ENCODE measurements at regions not wholly inside any gene's neighbourhood (a gene's known extent, or its start where the extent isn't known, plus 50 kb on each side); places are given as distances from the start of the nearest gene placed in this dataset.
"Not testable (repeated sequence)": the region's sequence is repeated elsewhere in the genome, so short reads cannot be mapped to it uniquely, and the experiment has no call there.

DNA sequence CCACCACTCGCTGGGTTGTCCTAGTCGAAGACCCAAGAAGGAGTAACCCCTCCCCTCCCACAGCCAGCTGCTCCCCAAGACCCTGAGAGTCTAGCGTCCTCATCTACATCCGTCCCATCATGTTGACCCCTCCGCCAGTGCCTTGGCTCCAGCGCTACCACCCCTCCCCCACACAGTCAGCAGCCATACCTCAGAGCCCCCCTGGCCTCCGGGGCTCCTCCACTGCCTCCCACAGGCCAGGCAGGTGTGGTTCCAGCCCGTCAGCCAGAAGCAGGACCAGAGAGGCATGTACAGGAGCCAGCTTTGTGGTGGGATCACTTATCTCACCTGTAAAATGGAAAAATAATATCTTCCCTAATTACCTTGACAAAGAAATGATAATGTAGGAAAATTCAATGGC is 51.5 kb upstream of the PHF21B start:
- DNase-seq, result no peak

DNA sequence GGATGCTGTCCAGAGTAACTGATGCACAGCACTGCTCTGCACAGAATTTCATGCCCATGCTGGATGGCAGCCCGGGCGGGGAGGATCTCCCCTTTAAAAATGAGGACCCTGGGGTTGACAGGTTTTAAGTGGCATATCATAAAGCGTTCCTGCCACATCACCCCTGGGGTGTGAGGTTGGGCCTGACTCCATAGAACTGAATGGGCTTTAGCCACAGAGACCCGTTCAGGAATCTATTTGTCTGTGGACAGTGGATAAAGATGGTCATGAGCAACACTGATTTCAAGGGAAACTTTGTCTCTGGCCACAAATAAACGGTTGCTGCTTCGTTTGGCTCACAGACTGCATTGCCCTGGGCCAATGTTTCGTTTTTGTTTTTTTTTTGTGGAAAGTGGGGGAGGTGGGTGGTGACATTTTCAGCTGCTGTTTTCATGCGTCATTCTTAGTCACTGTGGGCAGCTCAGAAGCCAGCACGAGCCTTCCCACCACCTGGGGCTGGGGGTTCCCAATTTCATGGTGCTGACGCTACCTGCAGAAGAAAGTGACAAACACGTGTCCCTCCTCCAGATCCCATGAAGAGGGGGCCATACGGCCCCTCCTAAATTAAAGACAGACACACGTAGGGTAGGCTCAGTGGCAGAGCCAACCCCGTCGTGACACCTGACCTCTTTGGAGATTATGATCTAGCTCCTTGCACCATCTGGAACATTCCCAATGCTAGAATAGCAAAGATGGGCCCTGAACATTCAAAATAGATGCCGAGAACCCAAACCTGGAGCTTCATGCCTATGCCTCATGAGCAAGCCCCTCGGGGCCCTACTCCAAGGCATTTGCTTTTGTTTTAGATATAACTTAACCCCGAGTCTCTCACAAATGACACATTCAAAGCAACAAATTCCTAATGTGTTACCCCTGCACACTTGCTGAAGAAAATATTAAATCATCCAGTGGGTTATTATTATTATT is 54.8 kb upstream of the PHF21B start:
- peak; percentile 58 for DNase-seq

DNA sequence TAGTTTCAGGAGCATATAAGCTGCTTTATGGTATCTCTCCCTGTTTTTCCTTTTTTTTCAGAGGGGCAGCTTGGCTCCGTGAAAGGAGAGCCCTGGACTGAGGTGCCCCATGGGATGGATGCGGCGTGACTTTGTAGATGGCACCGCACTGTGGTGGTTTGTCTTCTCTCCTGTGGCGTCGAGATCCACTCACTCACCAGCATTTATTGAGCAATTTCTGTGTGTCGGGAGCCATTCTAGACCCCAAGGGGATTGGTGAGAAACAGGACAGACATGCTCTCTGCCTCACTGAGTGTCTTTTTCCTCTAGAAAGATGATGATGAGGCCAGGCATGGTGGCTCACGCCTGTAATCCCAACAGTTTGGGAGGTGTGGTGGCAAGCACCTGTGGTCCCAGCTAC is 55.9 kb upstream of the PHF21B start:
- no peak for DNase-seq

DNA sequence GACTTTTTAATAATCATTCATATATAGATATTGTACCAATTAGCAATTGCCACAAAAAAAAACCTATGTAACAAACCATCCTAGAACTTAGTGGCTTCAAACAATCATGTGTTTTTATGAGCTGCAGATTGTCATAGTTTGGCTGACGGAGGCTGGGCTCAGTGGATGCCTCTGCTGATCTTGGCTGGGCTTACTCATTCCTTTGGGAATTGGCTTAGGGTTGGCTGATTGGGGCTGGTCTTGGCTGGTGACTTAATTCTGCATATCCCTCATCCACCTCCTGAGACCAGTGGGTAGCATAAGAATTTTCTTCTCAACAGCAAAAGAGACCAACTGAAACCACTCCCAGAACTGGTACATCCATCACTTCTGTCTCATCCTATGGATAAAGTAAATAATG is 57.9 kb upstream of the PHF21B start:
- no peak for DNase-seq

DNA sequence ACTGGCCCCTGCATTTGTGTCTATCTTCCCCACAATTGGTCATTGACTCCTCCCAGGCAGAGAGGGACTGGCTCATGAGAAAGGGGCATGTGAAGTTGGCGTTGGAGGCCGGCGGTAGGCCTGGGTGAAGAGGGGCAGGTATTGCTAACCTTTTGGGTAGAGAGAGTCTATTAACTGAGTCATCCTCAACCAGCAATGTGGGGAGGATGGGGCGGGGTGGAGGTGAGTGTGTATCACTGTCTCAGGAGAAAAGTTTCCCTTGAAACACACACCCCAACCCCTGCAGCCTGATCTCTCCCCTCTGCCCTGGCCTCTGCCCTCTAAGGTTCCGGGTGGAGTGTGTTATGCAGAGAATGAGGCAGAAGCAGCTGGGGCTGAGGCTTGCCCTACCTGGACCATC is 60.1 kb upstream of the PHF21B start:
- no peak for DNase-seq

DNA sequence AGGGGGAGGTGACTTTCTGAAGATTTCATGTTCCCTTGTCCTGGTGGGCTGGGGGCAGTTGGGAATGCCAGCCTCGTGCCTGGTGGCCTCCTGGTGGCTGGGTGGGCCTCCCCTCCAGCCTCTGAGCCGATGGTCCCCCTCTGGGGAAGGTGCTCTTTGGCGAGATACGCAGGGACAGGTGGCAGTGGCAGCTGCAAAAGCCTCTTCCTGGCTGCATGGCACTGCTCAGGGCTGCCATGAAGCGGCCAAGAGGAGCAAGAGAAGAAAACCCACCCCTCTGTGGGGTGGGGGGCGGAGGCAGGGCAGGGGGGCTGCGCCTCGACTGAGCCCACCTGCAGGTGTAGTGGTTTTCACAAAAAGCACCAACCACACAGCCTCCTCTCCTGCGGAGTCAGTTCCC is 61.8 kb upstream of the PHF21B start:
- DNase-seq, result no peak

DNA sequence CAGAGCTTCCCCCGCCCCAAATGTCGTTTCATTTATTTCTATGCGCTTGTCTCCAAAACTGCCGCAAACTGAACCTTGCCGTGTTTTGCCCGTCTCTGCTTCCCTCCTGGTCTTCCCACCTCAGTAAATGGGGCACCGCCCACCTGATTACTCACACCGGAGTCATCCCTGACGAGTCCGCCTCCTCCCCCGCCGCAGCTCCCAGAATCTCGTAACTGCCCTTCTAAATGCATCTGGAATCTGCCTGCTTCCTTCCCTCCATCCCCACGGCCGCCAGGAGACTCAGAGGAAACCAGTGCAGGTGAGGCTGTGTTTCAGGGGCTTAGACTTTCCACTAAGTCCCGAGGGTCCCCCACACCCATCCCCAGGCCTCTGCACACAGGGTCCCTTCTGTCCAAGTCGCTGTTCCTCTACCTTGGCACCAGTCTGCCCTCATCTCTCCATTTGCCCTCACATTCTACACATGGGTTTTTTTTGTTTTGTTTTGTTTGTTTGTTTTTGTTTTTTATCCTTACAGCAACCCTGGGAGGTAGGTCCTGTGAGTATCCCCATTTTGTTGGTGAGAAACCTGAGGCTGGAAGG is 62.6 kb upstream of the PHF21B start:
- DNase-seq, result peak; percentile 71

DNA sequence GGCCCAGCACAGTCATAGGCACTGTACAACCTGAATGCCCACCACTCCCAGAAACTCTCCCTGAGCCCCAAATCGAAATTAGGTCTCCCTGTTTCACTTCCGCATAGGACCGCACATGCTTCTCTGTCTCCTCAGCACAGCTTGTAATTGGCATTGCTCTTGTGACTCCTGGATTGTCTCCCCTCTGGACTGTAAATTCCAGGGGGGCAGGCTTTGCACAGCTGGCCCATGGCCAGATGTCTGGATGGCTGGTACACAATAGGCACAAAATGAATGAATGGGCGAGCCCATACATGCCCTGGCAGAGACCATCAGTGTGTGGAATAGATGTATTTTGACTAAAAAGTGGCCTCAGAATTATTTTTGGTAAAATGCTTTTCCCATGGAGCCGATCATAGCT is 63.3 kb upstream of the PHF21B start:
- DNase-seq, result no peak

DNA sequence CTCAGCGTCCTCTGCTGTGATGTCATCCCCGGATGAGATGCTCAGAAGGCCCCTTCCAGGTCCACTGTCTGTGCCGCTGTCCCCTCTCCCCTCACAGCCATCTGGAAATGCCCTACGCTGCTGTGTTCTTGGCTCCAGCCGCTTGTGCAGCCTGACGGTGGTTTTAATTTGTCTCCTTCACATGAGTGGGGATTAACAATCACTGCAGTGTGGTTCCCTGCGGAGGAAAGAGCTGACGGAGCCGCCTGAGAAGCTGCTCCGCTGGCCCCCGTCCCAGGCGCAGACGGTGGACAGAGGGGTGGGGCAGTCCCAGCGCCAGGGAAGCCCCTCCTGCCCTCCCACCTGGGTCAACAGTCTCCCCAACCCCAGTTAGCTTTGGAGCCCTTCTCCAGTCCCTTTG is 67.5 kb upstream of the PHF21B start:
- no peak for DNase-seq

DNA sequence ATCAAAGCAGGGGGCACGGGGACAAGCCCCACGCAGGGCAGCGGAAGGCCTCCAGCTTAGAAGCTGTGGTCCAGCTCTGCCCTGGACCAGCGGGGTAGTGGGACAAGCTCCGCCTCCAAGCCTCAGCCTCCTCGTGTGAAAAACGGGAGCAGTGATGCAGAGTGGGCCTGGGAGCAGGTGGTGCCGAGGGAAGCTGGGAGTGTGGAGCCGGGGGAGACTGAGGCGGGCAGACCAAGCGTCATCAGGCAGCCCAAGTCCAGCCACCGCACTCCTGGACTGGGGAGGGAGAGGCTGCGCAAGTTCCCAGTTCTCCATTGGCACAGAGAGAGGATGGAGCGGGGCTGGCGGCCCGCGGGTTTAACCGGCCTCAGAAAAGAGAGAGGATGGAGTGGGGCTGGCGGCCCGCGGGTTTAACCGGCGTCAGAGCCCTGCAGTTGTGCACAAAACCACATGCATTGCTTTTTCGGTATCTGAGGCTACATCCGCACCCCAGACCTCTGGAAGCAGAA is 68.1 kb upstream of the PHF21B start:
- no peak for DNase-seq

DNA sequence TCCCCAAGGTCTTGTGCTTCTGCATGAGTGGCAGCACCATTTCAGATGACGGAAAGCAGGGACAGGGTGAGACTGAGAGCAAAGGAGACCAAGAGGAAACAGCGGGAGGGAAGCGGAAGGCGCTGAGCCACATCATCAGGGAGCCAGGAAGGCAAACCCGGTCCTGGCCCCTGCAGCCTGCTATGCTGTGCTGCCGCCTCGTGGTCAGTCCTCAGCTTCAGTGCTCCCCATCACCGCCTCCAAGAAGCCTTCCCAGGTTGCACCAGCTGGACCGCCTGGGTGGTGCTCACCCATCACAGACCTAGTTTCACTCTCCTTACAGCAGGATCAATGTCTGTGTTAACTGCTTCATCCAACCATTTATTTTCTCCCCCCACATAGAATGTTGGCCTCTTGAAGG is 73.0 kb upstream of the PHF21B start:
- peak; percentile 44 for DNase-seq

DNA sequence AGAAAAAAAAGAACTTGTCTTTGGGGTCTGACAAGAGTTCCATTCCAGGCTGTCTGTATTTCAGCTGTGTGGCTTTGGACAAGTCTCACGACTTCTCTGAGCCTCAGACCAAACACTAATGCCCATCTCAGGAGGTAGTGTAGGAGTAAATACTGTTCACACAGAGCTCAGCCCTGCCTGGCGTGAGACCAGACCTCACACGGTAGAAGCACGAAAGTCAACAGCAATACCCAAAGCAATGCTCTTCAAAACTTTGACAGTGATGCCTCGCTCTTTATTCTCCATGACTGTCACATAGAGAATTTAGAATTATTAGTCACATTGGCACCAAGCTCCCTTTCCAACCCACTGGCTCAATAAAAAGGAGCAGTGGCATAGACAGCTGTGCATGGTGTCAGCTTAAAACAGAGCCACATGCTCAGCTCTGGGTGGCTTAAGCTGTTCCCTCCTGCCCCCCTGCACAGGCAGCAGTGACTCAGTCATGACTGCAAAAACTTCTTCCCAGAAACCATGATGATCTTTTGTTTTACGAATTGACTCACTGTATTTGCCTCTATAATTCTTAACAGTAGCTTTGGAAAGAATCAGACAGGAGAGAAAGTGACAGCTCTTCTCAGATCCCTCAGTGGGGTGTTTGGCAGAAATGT is 74.0 kb upstream of the PHF21B start:
- peak; percentile 69 for DNase-seq

DNA sequence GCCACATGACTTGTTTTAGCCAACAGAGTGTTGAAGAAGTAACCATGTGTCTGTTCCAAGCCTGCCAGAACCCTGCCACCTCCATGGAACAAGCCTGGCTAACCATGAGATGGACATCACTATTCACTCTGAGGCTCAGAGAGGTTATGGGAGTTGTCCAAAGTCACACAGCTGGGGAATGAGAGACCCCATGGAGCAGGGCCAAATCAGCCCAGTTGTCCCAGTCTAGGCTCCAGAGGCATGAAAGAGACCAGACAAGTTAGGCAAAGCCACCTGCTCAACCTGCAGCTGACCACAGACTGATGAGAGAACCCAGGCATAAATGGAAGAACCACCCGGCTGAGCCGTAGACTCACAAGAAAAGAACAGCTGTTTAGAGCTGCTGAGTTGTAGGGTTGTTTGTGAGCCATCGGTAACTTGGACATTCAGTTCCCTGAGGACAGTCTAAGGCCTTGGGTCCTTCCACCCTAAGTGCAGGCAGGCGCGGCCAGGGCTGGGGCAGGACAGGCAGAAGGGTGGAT is 74.7 kb upstream of the PHF21B start:
- DNase-seq, result no peak

DNA sequence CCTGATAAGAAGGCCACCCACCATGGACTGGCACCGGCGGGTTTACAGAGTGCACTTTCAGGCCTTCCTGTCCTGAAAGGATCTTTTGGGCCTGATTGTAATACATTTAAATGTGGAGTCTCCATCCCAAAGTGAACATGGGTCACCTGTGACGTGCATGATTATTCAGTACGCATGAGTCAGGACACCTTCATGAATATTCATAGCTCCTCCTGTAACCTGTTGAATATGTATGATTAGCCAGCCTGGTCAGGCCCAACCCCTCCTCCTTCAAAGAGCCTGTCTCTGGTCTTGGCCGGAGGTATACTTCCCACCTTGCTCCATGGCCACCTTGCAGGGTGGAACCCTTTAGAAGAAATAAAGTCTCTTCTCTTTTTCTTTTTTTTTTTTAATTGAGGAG is 75.9 kb upstream of the NUP50 start:
- DNase-seq, result no peak

DNA sequence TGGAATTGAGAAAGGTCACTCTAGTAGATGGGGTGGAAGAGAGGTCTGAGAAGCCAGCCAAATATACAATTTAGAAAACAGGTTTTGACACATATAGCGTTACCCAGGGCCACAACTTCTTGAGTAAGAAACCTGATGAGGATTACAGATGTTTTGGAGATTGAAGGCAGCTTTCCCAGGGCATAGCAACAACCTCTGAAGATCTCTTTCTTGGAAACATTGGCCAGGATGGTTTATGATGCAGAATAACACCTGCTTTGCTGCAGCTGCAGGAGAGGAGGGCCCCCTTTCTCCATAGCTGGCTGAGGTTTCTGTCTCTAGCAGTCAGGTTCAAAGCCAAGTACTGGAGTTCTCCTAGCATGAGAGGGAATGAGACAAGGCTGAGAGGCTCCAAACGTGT is 75.1 kb upstream of the NUP50 start:
- no peak for DNase-seq

DNA sequence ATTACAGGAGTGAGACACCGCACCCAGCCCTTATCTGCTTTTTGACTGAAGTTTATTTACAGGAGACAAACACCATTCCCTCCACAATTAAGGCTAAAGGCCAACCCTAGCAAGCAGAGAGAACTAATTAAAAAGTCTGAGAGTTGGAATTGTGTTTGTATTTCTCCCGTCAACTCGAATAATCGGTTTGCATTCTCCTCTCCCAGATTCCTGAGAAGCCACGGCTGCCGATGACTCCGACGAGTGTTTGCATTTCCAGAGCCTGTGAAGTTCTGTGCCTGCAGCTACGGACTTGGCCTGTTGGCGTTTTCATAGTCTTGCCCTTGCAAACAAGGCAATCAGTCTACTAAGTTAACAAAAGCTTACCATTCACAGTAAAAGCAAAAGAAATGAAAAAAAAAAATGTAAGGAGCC is 73.2 kb upstream of the NUP50 start:
- no peak for DNase-seq

DNA sequence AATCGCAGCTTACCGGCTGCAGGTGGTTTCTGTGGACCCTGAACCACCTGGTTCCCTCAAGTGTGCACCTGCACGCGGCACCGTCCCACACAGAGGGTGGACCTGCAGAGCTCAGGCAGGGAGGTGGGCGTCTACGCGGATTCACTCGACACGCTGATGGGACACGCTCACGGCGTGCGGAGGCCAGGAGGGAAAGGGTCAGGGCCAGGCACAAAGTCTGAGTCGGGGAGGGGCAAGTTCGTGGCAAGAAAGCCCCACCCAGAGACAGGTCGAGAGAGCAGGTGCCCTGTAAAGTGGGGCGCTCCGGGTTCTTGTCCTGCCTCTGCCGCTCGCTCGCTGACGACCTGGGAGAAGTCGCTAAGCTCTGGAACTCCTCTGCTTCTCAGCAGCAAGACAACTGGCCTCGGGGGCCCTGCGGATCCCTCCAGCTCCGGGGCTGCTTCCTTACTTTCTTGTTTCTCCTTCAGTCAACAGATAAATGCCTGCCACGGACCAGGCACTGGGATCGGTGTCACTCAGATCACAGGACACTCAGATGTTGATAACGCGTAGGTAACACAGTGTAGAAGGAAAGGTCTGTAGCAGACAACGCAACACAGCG is 72.4 kb upstream of the NUP50 start:
- DNase-seq, result no peak

DNA sequence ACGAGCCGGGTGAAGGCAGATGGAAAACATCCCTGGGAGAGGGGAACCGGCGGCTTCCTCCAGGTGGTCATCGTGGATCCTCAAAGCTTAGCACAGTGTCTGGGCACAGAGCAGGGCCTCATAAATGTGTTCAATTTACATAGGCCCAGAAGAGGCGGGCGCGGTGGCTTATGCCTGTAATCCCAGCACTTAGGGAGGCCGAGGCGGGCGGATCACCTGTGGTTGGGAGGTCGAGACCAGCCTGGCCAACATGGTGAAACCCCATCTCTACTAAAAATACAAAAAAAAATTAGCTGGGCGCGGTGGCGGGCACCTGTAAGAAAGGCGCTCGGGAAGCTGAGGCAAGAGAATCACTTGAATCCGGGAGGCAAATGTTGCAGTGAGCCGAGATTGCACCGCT is 71.8 kb upstream of the NUP50 start:
- DNase-seq, result not testable (repeated sequence)

DNA sequence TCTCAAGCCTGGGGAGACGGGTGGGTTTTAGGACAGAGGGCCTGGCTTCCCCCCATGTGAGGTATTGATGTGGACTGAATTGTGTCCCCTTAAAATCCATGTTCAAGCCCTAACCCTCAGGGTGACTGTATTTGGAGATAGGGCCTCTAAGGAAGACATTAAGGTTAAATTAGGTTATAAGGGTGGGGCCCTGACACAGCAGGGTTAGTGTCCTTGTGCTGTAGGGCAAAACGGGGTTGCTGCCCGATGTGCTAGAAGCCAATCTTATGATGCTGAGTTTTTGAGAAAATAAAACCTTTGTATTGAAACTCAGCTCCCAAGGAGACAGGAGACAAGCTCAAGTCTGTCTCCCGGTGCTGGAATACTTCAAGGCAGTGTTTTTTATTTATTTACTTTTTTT is 71.1 kb upstream of the NUP50 start:
- DNase-seq, result no peak

DNA sequence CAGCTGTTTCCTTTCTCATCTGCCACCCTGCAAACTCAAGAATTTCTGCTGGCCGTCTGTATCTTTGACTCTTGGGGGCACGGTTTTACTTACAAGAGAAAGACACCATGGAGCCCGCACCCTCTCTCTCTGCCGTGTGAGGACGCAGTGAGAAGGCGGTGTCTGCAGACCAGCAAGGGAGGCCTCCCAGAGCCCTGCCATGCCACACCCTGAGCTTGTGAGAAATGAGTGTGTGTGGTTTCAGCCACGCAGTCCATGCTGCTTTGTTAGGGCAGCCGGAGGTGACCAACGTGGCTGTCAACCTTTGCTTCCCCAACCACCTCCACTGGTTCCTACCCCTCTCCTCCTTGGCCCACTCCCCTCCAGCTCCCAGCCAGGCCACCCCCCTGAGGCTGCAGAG is 70.1 kb upstream of the NUP50 start:
- no peak for DNase-seq

DNA sequence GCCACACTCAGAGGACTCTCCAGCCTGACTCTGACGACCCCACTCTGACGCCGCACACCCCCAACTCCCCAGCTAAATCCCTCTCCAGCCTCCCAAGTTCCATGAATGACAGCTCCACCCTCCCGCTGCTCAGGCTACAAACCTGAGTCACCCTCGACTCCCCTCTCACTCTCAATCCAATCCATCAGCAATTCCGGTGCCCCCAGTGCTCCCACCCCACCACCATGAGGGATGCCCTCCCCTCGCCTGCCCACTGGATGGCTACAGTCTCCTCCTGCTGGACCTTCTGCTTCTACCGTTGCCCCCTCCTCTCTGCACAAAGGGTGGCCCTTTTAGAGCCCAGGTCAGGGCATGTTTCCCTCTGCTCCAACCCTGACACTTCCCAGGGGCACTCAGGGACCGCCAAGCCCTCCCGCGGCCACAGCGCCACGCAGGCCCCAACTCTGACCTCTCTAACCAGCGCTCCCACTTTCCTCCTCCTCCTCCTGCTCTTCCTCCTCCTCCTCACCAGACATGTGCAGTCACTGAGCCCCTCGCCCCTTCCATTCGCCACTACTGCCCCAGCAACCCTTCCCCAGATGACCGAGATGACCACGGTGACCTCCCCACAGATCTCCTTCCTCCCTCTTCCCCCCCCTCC is 69.5 kb upstream of the NUP50 start:
- DNase-seq, result no peak

DNA sequence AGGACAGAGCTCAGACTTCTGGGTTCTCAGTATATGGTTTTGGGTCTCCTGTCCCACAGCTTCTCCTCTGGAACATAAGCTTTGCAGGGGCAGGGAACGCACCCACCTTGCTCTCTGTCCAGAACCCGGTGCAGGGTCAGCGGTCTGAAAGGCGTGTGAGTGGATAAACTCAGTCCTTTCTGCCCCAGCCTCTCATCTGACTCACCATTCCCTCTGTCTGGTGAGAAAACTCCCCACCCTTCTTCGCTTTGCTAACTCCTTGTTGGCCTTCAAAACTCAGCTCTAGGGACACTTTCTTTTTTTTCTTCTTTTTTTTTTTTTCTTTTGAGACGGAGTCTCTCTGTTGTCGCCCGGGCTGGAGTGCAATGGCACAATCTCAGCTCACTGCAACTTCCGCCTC is 68.9 kb upstream of the NUP50 start:
- DNase-seq, result no peak

Measured in HCEC 1CT (cell line).